COLO829 (cell line): ENCODE measurements at regions not wholly inside any gene's neighbourhood (a gene's known extent, or its start where the extent isn't known, plus 50 kb on each side); places are given as distances from the start of the nearest gene placed in this dataset.
"Not testable (repeated sequence)": the region's sequence is repeated elsewhere in the genome, so short reads cannot be mapped to it uniquely, and the experiment has no call there.

Experiments used
- DNase-seq: peaks from one replicate; pipeline ENCODE4 v3.0.0; 2012; ENCODE audit warnings: low spot score

DNA sequence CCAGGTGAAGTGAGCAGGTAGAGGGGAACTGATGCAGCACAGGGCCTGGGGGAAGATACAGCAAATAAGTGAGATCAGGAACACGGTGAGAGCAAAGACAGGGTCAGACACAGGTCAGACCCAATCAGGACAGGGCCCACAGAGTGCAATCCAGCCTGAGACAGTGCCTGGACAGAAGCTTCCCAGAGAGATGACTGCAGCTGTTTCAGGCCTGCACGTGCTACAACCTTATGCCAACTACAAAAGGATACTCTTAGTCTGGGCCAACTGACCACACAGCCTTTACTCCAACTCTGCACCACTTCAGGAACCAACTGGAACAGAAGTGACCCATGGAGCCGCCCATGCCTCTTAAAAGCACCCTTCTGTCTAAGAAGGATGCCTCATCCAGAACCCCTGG lies 228.0 kb downstream of the TOMM20 start:
- no peak for DNase-seq

DNA sequence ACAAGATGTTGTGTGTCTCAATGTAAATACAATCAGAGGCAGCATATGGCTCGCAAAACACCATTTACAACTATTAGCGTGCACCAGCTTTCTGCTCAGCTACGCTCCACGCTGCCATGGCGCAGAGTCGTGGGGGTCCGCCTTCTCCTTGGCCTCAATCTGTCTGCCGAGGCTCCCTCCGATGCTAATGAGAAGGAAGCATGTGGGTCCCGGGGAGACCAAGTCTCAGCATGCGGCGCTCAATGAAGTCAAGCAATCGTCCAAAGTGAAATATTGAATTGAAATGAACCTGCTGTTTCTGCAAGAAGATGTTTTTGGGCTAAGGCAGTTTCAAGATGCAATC lies 228.9 kb downstream of the TOMM20 start:
- DNase-seq, result no peak

DNA sequence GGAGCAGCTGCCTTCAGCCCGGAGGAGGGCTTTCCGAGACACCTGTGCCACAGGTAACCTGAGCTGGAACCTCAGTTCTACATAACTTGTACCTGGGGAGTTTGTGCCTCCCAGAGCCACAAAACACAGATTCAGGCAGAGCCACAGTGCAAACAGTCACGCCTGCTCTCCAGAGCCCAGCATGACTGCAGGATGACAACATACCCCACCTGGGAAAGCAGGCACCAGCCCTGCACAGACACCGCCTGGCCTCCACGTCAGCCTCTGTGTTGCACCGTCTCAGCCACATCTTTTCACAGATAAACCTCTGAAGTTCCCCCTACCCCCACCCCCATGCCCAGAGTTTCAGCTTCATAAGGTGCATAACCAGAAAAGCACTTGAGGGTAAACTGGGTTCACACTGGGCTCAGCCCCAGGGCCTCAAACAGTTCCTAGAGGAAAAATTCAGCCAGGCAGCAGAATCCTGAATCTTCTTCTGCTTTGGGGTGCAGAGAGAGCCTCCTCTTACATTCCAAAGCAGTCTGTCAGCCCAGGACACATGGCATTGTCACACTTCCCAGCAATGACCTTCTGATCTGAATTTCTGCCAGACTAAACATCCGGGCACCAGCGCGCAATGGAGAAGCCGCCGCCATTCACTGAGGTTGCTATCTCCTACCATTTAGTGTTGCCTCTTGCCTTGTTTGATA lies 229.5 kb downstream of the TOMM20 start:
- no peak for DNase-seq

DNA sequence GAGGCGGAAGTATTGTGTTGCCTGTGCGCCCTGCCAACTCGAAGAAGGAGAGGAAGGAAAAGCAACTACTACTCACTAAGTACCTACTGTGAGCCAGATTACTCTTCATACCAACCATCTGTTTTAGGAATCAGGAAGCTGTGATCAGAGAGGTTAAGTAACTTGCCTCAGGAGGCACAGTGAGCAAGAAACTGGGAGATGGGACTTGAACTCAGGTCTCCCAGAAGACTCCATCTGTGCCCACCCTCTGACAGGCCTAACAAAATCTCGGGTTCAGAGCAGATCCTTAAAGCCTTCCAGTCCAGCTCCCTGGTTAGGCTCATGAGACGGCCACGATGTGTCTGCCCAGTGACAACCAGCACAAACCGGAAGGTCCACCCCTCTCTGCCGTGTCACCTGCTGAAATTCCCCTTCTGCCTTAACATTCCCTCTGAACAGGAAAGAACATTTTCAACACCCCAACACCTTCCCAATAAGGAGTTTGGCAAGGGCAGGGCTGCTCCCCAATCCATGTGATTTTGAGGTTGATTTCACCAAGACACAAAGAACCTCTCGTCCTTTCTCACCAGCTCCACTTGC lies 230.1 kb downstream of the TOMM20 start:
- DNase-seq, result no peak

DNA sequence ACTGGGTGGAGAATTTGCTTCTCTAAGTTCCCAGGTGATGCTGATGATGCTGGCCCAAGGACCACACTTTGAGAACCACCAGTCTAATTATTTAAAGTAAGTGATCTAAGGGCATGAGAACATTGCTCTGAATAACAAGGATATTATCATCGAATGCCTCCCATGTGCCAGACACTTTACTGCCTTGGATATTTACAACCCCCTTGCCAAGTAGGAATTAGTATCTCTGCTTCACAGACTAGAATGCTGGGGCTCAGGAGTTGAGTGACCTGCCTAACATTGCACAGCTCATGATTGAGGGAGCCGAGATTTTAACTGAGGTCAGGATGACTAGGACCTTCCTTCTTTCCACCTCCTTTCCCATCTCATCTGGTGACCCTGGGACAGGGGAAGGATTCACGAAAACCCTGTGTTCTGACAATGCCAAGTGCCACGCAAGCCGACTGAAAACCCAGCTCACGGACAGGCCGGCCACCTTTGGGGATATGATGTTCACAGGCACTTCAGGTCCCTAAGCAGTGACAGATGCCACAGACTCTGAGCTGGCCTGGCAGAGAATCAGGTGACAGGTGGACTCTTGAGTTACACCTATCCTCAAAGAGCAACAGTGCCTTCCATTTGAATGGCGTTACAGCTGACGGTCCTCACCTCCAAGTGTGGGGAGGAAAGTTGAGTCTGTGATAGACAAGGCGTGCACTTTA lies 230.7 kb downstream of the TOMM20 start:
- no peak for DNase-seq

DNA sequence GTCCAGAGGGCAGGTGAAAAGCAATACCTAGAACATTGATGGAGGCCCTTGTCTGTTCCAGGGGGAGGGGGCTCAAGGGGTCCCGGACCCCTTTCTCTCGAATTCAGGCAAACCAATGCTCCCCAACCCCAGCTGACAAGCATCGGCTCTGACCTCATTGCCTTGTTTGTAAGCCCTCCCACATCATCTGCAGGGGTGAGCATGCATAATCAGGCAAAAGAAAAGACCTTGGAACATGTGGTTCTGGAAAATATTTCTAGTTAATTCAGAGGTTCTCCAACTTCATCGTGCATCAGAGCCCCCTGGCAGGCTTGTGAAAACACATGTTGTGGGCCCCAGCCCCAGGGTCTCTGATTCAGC lies 231.3 kb downstream of the TOMM20 start:
- no peak for DNase-seq

DNA sequence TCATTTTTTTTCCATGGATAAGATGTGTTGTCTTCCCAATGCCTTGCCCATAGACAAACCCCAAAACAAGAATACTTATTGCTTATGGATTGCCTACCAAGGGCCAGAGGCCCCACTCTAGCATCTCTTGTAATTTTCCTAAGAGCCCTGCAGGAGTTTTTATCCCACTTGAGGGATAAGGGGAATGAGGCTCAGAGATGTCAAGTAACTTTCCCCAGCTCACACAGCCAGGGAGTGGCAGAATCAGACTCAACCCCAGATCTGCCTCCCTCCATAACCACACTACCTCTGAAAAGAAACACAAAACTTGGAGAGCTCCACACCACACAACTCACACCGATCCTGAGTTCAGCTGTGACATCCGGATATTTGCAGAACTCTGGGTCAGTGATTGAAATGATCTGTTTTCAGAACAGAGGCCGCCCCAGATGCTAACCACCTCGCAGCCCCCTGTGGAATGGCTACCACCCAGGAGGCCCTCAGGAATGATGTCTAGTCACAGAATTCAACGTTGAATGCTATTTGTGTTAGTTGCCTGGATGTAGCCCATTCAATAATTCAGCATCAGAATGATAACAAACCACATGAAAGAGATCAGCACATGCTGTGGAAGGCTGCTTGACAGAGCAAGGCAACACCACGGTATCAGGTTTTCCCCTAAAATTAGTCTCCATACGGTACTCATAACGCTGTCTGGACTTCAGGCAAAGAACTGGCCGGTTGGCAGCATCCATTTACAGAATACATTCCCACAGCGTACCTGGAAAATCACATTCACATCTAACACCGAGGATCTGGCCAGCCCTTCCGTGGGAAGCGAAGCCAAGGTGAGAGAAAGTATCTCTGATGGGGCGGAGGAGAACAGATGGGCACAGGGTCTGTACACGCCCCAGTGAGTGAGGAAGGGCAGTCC lies 231.9 kb downstream of the TOMM20 start:
- DNase-seq, result no peak

DNA sequence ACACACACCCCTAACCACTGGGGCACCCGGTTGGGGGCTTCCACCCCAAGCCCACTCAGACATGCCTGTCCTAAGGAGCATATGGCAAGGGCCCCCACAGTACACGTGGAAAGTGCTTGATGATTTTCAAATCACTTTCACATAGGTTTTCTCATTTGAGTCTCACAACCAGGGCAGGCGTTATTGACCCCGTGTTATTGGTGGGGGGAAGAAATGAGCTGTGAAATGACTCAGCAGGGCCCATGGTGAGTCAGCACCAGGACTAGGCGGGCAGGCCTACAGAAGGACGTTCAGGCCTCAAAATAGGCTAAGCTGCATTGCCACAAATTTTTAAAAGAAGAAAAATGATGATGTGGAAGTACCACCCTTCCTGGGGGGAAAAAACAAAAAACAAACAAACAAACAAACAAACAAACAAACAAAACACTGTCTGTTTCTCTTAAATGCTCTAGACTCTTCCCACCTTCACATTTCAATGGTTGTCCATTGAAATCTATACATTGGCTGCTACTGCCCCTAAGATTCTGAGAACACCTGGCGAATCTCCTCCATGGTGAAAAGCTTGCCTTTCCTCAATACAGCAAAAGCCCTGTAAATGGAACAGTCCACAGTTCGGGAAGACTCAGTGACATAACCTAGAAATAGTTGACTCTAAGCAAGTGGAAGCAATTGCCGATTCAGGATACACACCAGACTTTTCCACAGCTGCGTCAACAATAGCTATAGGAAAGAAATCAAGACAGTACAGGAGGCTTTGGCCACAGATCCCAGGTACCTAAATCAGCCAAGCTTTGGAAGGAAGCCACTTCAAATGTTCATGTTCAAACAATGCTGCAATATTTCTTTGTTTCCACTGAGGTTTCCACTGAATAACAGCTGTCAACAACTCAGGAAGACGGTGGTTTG lies 234.7 kb downstream of the TOMM20 start:
- no peak for DNase-seq

DNA sequence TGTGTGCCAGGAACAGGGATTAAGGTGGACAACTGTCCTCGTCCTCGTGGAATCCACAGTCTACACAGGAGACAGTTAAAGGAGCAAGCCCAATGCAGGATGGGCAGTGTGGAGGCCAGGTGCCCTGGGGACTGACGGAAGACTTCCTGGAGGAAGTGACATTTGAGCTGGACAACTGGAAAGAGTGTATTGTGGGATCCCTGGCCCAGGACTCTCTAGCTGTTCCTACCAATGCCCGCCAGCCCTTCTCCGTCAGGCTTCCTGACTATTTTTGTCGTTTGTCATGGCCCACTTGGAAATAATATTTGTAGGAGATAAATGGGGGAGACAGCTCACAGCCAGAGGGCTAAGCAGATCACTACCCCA lies 235.3 kb downstream of the TOMM20 start:
- DNase-seq, result no peak

DNA sequence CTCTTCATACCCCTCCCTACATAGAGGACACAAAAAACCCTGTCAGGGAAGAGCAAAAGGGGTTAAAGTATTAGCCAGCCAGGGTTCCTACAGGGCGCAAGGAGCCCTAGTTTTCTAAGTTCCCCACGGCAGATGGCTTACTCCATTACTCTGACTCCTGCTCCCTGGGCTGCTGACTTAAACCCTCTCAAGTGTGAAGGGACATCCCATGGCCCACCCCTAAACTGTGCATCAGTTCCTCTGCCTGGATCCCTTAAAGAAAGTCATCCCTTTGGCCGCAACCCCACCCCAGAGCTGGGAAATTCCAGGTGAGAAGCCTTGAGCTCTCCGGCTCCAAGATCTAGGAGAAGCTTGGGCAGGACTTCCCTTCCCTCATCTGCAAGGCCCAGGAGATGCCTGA lies 236.0 kb downstream of the TOMM20 start:
- DNase-seq, result no peak

DNA sequence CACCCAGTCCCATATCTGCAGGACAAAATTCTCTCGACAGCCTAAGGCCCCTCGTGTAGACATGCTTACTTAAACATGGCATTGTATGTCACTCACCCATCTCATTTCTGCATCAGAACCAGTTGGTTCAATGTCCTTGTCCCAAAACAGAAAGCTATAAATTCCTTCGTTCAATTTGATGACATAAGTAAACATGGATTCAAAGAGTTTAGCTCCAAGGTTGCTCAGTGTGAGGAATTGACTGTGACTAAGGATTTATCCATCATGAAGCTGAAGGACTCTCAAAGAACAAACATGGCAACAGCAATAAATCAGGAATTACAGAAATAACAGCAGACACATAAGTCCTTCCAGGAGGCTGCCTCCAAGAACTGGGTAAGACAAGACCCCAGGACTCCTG lies 237.2 kb downstream of the TOMM20 start:
- no peak for DNase-seq

DNA sequence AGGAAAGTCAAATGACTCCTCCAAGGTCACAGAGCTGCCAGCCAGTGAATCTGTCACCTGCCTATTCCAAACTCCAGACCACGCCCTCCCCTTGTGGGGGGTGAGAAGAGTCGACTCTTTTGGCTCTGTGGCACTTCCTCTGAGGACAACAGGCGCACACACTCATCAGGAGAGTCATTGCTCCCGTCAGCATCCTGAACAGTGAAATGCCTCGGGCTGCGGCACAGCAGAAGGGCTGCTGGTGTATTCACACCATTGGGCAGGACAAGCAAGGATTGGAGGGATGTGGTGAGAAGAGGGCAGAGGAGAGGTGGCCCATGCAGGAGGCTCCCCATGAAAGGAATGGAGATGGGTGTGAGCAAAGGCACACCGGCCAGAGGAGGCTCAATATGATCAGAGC lies 239.0 kb downstream of the TOMM20 start:
- no peak for DNase-seq

DNA sequence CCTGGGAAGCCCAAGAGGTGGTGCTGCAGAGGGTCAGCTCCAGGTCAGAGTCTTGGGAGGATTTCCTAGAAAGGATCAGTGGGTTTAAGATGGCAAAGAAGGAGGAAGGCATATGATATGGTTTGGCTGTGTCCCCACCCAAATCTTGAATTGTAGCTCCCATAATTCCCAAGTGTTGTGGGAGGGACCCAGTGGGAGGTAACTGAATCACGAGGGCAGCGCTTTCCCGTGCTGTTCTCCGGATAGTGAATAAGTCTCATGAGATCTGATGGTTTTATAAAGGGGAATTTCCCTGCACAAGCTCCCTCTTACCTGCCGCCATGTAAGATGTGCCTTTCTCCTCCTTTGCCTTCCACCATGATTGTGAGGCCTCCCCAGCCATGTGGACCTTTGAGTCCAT lies 240.4 kb downstream of the TOMM20 start:
- DNase-seq, result not testable (repeated sequence)

DNA sequence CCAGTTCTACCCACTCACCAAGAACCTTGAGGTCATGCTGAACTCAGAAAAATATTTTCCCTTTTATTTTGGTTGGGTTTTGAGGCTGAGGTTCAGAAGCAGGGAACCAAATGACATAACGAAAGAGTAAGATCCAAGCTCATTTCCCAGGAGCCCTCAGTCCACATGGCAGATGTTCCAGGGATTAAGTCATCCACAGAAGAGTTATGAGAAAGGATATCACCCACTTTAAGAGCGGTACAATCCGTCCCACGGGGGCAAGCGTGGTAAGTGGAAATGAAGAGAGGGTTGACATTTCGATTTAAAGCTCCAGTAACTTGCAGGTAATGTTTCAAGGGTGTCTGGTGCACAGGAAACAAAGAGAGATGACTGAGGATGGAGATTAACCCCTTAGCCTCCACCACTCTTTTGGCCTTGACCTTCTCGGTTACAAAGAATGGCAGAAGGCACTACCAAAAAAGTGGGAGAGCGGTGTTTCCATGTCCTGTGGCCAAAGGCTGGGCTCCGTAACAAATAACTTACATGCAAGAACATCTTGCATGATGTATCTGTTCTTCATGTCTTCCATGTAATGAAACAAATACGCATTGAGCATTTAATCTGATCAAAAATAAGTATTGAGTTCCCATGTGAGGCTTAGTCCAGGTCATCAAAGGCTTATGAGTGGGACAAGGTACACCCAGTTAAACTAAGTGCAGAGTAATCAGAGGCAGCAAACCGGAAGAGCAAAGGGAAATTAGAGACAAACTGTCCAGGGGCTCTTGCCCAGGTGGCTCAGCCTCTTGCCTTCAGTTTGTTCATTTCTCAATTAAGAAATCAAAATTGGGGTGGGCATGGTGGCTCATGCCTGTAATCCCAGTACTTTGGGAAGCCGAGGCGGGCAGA lies 241.4 kb downstream of the TOMM20 start:
- DNase-seq, result no peak

DNA sequence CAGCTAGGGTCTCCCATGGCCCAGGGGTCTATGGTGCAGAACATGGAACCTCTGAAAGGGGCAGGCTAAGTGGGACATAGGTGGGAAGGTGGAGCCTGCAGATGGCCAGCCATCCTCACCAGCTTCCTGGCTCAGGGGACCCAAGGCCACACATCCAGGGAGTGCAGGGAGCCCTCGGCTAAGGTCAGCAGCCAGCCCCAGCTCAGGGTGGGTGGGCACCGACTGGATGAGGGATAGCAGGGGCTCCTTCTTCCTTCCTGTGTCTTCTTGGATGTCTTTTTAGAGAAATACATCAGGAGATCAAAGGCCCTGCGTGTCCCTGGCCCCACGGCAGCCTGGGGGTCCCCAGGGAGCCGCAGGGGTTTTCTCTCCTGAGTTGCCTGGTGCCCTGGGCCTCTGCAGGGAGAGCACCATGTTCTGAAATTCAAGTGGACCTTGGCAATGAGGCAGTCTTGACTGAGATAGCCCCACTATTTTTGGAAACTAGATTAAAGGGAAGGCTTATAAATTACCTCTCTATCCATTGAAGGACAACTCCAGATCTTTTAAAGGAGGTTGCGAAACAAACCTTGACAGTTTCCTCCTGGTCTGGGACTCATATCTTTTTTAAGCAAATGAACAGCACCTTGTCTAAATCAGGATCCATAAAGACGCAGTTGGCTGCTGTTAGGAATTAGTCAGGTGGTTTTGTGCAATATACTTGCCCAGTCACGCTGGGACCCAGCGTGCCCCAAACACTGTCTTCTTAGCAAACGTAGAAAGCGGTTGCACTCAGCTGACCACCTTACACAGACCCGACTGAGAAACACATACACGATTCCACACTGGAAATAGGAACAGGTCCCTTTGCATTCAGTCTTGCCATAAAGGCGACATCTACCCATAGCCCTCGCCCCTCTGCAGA lies 242.3 kb downstream of the TOMM20 start:
- no peak for DNase-seq

DNA sequence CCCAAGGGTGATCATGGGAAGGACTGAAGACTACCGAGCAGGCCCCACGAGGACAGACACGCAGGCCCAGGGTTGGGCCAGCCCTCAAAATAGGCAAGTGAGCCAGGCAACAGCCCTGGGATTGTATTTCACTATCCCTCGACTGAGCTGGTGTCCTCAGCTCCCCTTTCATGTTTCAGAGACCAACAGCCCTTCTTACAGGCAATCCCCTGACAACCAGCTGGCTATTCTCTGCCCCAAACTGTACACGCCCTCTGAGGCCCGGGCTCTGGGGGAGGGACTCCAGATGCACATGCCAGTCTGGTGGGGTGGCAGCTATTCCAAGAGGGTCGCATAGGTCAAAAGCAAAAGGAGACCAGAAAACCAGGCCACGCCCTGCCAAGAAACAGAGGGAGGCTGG lies 243.0 kb downstream of the TOMM20 start:
- no peak for DNase-seq

DNA sequence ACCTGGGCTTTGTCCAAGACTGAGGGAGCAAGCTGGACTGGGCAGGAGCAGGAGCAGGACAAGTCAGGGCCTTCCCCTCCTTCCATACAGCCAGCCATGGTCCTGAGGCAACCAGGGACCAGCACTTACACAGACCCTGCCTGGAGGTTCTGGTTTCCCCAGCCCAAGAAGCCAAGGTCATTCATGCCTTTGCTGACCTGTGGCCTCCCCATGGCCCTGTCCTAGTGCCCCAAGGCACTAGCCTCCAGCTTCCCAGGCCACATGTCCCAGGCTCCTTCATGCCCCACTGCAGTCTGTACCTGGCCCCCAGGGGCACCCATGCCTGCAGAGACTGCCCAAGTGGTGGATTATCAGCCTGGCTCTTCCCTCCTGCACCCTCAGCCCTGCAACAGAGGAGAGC lies 243.9 kb downstream of the TOMM20 start:
- no peak for DNase-seq

DNA sequence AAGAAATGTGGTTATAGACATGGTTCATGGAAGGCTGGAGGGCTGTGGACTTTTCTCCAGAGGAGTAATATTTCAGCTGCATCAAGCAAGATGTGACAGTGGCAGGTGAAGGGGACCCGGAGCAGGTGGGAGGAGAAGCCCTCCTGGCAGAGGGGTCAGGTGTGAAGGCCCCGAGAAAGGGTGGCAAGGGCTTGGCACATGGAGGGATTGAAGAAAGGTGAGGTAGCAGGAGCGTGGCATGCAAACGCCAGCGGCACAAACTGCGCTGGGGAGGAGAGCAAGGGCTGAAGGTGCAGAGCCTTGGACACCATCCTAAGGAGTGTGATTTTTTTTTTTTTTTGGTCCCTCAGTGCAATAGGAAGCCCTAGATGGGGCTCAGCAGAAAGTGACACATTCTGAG lies 244.6 kb downstream of the TOMM20 start:
- DNase-seq, result no peak

DNA sequence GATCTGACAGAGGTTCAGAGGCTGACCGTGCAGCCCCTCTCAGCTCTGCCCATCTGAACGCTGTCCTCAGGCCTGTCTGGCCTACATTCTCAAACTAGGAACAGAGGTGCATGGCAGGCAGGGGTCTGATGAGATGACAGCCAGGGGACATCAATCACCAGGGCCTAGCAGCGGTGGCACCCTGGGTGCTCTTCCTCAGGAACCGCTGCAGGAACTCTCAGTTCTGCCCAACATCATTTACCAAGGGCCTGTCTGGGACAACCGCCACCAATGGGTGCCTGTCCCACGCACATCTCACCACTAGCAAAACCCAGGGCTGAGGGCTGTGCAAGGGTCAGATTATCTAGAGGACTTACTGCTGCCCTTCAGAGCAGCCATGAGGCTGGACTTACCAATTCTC lies 245.7 kb downstream of the TOMM20 start:
- DNase-seq, result no peak
